ENCODE measurements at regions not wholly inside any gene's neighbourhood (a gene's known extent, or its start where the extent isn't known, plus 50 kb on each side); places are given as distances from the start of the nearest gene placed in this dataset.
A peak's percentile ranks its signal among the peaks of the same experiment; 100 is the strongest.

DNA sequence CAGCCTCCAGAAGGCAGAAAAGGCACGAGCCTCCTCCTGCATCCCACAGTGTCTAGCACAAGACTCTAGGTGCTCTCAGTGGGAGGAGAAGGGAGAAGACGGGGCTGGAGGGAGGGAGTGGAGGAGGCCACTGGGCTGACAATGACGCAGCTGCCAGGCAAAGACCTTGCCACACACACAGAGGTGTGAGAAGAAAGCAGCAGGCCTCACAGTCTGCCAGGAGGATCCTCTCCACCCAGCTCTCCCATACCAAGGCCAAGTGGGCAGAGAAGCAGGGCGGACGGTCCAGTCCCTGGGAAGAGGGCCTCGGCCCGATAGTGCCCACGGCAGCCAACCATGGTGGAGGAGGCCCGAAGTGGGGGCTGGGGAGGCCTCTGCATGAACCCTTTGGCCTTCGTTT, 78.9 kb downstream of the NCOR2 start:
- TF ChIP-seq, protein P1, sequence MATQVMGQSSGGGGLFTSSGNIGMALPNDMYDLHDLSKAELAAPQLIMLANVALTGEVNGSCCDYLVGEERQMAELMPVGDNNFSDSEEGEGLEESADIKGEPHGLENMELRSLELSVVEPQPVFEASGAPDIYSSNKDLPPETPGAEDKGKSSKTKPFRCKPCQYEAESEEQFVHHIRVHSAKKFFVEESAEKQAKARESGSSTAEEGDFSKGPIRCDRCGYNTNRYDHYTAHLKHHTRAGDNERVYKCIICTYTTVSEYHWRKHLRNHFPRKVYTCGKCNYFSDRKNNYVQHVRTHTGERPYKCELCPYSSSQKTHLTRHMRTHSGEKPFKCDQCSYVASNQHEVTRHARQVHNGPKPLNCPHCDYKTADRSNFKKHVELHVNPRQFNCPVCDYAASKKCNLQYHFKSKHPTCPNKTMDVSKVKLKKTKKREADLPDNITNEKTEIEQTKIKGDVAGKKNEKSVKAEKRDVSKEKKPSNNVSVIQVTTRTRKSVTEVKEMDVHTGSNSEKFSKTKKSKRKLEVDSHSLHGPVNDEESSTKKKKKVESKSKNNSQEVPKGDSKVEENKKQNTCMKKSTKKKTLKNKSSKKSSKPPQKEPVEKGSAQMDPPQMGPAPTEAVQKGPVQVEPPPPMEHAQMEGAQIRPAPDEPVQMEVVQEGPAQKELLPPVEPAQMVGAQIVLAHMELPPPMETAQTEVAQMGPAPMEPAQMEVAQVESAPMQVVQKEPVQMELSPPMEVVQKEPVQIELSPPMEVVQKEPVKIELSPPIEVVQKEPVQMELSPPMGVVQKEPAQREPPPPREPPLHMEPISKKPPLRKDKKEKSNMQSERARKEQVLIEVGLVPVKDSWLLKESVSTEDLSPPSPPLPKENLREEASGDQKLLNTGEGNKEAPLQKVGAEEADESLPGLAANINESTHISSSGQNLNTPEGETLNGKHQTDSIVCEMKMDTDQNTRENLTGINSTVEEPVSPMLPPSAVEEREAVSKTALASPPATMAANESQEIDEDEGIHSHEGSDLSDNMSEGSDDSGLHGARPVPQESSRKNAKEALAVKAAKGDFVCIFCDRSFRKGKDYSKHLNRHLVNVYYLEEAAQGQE (IDR thresholded peaks at IDR 0.05; ENCODE audit: insufficient replicate concordance, low read depth), result no peak
- TF ChIP-seq GABPA (IDR thresholded peaks at IDR 0.05; ENCODE audit: low read depth) (no peak), POLR2AphosphoS5 (IDR thresholded peaks at IDR 0.05; ENCODE audit: low read depth) (no peak), SPI1 (IDR thresholded peaks at IDR 0.05; ENCODE audit: borderline replicate concordance, low read depth) (no peak)
- TF ChIP-seq, protein P2, sequence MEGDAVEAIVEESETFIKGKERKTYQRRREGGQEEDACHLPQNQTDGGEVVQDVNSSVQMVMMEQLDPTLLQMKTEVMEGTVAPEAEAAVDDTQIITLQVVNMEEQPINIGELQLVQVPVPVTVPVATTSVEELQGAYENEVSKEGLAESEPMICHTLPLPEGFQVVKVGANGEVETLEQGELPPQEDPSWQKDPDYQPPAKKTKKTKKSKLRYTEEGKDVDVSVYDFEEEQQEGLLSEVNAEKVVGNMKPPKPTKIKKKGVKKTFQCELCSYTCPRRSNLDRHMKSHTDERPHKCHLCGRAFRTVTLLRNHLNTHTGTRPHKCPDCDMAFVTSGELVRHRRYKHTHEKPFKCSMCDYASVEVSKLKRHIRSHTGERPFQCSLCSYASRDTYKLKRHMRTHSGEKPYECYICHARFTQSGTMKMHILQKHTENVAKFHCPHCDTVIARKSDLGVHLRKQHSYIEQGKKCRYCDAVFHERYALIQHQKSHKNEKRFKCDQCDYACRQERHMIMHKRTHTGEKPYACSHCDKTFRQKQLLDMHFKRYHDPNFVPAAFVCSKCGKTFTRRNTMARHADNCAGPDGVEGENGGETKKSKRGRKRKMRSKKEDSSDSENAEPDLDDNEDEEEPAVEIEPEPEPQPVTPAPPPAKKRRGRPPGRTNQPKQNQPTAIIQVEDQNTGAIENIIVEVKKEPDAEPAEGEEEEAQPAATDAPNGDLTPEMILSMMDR (IDR thresholded peaks at IDR 0.05; ENCODE audit: insufficient read depth, low read length), result no peak
- peak in 1 of 2 experiments; percentile 18 for DNase-seq (ENCODE audit: low read depth in 1 of 2, low spot score in 1 of 2)

DNA sequence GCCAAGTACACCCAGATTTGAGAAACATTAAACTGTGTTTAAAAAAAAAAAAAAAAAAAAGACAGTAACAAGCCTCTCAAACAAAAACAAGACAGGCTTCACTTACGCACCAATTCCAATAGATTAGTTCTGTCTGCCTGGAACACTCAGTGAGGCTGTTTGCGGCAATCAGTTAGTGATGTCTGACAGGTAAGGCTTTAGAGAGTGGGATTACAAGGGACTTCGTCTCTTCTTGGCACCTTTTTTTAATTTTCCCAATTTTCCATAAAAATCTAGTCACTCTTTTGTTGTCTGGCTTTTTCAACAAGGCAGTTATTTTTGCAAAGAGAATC, 79.6 kb downstream of the NCOR2 start:
- no peak overlapping the region for H3K4me3 ChIP-seq (replicated peaks; ENCODE audit: insufficient read depth, low read length)
- TF ChIP-seq, protein P1 (IDR thresholded peaks at IDR 0.05; ENCODE audit: insufficient replicate concordance, low read depth), result no peak
- TF ChIP-seq GABPA (IDR thresholded peaks at IDR 0.05; ENCODE audit: low read depth) (no peak), SPI1 (IDR thresholded peaks at IDR 0.05; ENCODE audit: borderline replicate concordance, low read depth) (no peak), POLR2AphosphoS5 (IDR thresholded peaks at IDR 0.05; ENCODE audit: low read depth) (no peak)
- TF ChIP-seq, protein P2 (IDR thresholded peaks at IDR 0.05; ENCODE audit: insufficient read depth, low read length), result no peak
- no peaks in the 10 kb centered on the region for H3K27me3 ChIP-seq (ENCODE audit: insufficient read depth, poor library complexity, severe bottlenecking)
- no peak overlapping the region for H3K27ac ChIP-seq (replicated peaks)
- no peak for DNase-seq (ENCODE audit: low read depth in 1 of 2, low spot score in 1 of 2)

More for the DNA sequence above, 78.9 kb downstream of the NCOR2 start:
- Histone ChIP-seq H3K27me3 (ENCODE audit: insufficient read depth, poor library complexity, severe bottlenecking) (no peaks in the 10 kb centered on the region), H3K27ac (replicated peaks) (no peak overlapping the region), H3K4me3 (replicated peaks; ENCODE audit: insufficient read depth, low read length) (no peak overlapping the region)

DNA sequence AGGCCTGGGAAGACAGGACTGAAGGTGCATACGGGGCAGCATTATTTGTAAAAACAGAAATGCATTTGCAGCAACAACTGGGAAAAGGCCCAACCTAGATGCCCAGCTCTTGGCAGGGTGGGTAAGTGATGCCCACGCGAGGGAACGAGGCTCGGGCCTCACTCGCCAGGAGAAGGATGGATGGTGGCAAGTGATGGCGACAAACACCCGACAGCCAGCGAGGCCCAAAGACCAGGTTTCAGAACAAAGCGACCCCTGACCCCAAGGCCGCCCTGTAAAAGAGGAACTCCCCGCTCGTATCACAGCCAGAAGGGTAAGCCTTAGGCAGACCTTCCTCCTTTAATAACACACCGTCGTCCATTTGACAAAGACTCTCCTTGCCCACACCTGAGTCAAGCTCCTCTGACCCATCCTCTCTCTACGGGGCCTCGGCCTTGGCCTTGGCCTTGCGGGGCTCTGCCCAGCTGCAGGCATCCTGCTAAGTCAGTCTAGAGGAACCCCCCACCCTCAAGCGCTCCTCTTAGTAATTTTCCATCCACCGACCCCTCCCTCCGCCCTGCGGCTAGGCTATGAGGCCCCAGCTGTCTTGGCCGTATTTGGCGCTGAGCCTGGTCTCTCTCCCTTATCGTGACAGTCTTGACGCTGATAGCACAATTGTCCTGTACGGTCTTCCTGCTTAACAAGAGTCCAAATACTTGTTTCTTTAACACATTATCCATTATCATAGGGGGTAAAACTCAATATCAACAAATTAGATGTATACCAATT, 80.2 kb downstream of the NCOR2 start:
- no peaks in the 10 kb centered on the region for H3K27me3 ChIP-seq (ENCODE audit: insufficient read depth, poor library complexity, severe bottlenecking)
- DNase-seq (ENCODE audit: low read depth in 1 of 2, low spot score in 1 of 2), result peak in 1 of 2 experiments; percentile 31
- TF ChIP-seq, protein P2 (IDR thresholded peaks at IDR 0.05; ENCODE audit: insufficient read depth, low read length), result no peak
- peak; percentile 83 for TF ChIP-seq SPI1 (IDR thresholded peaks at IDR 0.05; ENCODE audit: borderline replicate concordance, low read depth)
- H3K27ac ChIP-seq (replicated peaks), result no peak overlapping the region
- no peak overlapping the region for H3K4me3 ChIP-seq (replicated peaks; ENCODE audit: insufficient read depth, low read length)

All from HL-60 (cell line).